Suprapubic skin (tissue), 3 donors: ENCODE measurements at regions not wholly inside any gene's neighbourhood (a gene's known extent, or its start where the extent isn't known, plus 50 kb on each side); places are given as distances from the start of the nearest gene placed in this dataset.

ENCODE experiments used
- CTCF ChIP-seq, 2 donors: fragments of 200-600 bp in 1 of 2; fragments of 450-650 bp in 1 of 2; sonication (generic) in 1 of 2; IDR thresholded peaks; one replicate each; pipeline ENCODE4 v1.5.1; 2016 to 2019; ENCODE audit warnings: antibody characterized with exemption in 2 of 2, mild to moderate bottlenecking in 1 of 2, moderate library complexity in 1 of 2
- POLR2A ChIP-seq, 2 donors: fragments of 450-650 bp; IDR thresholded peaks; one replicate each; pipeline ENCODE4 v1.6.1; 2017; ENCODE audit warnings: antibody characterized with exemption in 2 of 2, mild to moderate bottlenecking in 2 of 2, moderate library complexity in 2 of 2

DNA sequence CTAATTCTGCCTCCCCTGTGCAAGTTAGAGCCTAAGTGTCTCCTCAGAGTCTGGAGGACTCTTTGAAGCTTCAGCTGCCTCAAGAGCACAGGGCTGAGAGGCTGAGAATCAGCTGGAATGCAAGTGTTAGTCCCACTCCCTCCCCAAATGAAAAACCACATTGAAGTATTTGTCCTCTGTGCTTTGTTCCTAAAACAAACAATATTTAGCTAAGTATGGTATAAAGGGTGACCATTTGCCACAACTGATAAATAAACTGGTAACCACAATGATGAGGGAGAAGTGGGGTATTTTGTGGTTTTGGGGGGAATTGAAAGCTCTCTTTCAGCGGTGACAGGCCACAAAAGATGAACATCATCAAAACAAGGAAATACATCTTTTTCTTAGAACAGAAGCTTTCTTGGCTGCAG lies 91.7 kb upstream of the HDDC2 start:
- TF ChIP-seq POLR2A (IDR thresholded peaks at IDR 0.05) (no peak), CTCF (IDR thresholded peaks at IDR 0.05) (no peak)
